GM19240 (cell line): ENCODE measurements at regions not wholly inside any gene's neighbourhood (a gene's known extent, or its start where the extent isn't known, plus 50 kb on each side); places are given as distances from the start of the nearest gene placed in this dataset.
"Not testable (repeated sequence)": the region's sequence is repeated elsewhere in the genome, so short reads cannot be mapped to it uniquely, and the experiment has no call there.

Experiments used
- DNase-seq: peaks from one replicate; pipeline ENCODE4 v3.0.0; 2011; ENCODE audit warnings: low spot score; ENCODE audit not compliant: insufficient read length

GRCh38 chr21:32884062-32884461 lies 112.5 kb upstream of the PAXBP1 start:
- DNase-seq, result no peak

DNA sequence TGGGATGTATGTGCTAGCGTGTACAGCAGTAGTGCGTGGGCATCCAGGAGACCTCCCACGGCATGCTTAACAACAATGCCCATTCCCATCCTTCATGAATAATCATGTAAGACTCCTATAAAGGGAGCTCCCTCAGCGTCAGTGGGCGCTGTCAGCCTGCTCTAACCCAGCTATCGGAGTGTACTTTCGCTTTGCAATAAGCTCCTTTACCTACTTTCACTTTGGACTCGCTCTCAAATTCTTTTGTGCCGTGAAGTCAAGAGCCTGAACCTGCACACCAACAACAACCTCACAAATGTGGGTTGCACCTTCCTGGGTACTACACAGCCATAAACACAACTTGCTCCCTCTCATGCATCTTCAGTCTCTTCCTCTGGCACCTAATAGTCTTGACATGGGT lies 114.8 kb upstream of the PAXBP1 start:
- DNase-seq, result no peak

DNA sequence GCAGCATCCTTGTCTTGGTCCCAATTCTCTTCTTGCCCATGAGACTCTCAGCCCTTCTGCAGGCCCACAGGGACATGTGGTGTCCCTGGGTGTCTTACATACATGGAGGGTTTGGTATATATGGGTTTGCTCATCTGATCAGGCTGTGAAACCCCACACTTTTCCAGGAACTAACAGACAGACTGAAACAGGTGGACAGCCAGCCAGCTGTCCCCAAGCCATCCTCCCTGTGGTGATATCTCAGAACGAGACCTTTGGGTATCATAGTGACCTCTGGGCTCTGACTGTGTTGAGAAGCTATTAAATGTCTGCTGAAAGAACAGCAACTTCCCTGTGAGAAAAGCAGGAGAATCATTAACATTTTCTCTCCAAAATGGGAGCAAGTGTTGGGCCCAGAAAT lies 115.5 kb upstream of the PAXBP1 start:
- DNase-seq, result no peak

GRCh38 chr21:32888971-32889370 lies 117.4 kb upstream of the PAXBP1 start:
- no peak for DNase-seq

DNA sequence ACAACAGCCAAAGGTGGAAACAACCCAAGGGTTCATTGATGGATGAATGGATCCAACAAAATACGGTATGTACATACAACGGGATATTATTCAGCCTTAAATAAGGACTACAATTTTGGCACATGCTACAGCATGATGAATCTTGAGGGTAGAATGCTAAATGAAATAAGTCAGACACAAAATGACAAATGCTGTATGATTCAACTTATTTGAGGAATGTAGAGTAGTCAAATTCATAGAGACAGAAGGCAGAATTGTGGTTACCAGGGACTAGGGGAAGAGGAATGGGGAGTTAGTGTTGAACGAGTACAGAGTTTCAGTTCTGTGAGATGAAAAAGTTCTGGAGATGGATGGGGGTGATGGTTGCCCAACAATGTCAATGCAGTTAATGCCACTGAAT lies 118.0 kb upstream of the PAXBP1 start:
- no peak for DNase-seq

- DNase-seq, result no peak
These were observed 122.8 kb upstream of the PAXBP1 start for GRCh38 chr21:32894321-32894720.

- no peak for DNase-seq
These were observed 124.9 kb upstream of the OLIG2 start for GRCh38 chr21:32900814-32901213.

GRCh38 chr21:32907521-32907920 lies 118.2 kb upstream of the OLIG2 start:
- DNase-seq, result no peak

- DNase-seq, result no peak
These were observed 117.2 kb upstream of the OLIG2 start for GRCh38 chr21:32908534-32908933.

DNA sequence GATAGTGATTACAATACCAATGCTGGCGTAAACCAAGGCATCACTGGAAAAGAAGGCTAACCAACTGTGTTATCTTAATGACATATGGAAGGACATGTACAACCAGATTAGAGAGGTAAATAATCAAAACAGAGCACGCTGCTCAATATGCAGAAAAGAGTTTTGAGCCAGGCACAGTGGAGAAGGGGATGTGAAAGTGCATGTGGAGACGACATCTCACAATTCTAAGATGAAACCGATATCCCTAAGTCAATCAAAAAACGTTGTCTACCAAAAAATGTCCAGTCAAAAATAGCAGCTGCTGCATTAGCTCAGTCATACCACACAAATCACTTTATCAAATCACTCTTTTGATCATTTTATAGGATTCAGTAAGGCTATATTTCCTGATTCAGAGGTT lies 116.3 kb upstream of the OLIG2 start:
- DNase-seq, result no peak

DNA sequence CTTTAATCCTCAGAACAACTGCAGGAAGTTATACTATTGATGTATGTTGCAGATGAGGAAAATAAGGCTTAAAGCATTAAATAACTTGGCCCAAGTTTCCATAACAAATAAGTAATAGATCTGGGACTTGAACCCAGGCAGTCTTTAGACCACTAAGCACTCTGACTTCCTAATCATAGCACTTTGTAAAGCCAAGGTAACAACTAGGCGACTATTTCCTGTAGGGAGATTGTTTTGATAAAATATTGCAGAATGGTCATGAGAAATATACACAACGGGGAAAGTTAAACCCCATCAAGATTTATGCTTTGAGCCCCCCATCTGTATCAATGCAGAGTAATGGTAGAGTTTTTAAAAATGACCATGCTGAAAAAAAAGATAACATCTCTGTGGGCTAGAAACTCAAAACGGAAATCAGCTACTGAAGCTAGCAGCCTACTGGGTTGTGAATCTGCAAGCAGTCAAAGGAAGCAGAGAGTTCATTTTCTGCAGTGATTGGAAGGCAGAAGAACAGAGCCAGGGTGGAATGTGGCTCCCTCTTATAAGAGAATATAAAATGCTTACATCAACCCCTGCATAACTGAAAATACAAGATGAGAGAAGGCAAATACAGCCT lies 111.2 kb upstream of the OLIG2 start:
- DNase-seq, result no peak

GRCh38 chr21:32915099-32915498 lies 110.6 kb upstream of the OLIG2 start:
- no peak for DNase-seq

DNA sequence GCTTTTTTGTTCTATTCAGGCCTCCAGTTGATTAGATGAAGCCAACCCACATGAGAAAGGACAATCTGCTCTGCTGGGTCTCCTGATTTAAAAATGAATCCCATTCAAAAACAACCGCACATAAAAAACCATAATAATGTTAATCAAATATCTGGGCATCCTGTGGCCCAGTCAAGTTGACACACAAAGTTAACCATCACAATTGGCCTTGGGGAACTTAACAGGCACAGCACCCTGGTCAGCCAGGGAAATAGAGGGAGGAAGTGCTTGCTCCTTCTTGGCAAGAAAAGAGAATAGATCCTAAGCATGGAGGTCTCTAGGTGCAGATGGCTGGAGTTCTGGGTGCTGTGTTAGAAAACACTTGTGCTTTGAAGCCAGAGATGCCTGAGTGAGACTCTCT lies 109.6 kb upstream of the OLIG2 start:
- DNase-seq, result no peak

DNA sequence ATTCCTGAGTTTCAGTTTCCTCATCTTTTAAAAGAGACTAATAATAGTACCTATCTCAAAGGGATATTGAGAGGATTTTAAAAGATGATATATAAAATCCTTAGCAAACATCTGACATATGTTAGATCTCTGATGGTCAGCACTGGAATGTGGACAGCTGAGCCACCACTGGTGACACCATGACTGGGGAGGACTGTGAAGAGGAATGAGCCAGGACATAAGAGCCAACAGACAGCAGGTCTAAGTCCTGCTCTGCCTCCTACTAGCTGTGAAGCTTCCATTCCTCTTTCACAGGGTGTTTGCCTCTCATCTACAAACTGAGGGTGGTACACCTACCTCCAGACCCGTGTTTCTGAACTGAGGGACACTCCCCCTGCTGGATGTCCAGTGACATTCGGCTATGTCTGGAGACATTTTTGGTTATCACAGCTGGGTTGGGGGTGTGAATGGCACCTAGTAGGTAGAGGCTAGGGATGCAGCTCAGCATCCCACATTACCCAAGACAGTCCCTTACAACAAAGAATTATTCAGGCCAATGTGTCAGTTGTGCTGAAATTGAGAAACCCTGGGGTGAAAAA lies 109.1 kb upstream of the OLIG2 start:
- no peak for DNase-seq

- DNase-seq, result no peak
These were observed 108.2 kb upstream of the OLIG2 start for GRCh38 chr21:32917362-32918135.

- no peak for DNase-seq
These were observed 107.1 kb upstream of the OLIG2 start for GRCh38 chr21:32918478-32919120.

DNA sequence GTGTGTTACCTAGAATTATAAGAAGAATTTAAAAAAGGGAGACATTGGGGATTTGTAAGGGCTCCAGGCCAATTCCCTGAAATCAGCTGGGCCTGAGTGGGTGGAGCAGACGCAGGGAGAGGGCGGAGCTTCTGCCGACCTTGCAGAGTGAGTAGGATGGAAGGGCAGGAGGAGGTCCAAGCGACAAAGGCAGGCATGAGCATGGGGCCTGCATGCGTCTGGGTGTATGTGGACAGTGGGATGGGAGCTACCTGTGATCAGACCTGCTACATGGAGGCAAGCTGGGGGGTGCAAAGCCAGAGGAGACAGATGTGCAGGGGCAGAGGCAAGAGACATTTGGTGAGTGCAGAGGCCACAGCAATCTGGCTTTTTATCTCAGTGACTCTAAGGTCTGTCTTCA lies 105.3 kb upstream of the OLIG2 start:
- DNase-seq, result no peak

DNA sequence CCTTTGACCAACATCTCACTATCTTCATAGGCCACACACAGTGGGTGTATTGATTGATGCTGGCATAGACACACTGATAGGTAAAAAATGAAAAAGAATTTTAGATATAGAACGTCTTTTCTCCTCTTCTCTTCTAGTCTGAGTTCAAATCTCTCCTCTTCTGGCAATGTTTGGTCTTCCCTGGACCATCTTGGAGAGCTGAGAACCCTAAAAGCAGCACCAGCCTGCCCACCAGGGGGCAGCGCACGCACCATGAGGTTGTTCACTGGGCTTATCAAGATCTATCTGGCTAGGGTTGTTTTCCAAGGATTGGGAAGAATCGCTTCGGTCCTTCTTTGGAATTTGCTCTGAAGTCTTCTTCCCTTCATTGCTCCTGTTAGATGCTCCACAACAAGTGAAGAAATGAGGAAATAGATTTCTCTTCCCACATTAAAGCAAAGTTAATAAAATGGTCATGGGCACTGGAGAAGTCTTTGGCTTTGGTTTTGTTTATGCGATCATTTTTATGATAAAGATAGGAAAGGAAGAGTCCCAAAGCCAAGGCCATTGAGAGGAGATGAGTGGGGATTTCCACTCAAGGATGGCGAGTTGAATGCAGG lies 104.0 kb upstream of the OLIG2 start:
- no peak for DNase-seq

- DNase-seq, result no peak
These were observed 100.6 kb upstream of the OLIG2 start for GRCh38 chr21:32925098-32925497.

GRCh38 chr21:32929633-32930038 lies 96.1 kb upstream of the OLIG2 start:
- DNase-seq, result peak; percentile 15

DNA sequence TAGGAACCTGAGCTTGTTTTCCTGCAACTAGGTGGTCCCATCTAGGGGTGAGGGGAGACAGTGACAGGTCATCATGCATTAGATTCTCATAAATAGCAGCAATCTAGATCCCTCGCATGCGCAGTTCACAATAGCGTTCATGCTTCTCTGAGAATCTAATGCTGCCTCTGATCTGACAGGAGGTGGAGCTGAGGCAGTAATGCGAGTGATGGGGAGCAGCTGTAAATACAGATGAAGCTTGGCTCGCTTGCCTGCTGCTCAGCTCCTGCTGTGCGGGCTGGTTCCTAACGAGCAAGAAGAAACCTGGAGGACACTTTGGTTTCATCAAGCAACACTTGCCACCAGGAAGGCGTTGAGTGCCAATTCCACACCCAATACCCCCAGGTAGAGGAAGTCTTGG lies 95.1 kb upstream of the OLIG2 start:
- DNase-seq, result no peak

DNA sequence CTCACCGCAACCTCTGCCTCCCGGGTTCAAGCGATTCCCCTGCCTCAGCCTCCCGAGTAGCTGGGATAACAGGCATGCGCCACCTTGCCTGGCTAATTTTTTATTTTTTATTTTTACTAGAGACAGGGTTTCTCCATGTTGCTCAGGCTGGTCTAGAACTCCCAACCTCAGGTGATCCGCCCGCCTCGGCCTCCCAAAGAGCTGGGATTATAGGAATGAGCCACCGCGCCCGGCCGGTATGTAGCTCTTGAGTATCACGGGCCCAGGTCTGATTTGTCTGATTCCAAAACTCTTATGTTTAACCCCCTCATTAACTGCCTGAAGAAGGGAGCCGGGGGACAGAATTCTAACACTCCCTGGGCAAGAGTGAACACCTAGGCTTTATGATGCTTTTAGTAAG lies 91.7 kb upstream of the OLIG2 start:
- DNase-seq, result not testable (repeated sequence)
